ENCODE measurements at regions not wholly inside any gene's neighbourhood (a gene's known extent, or its start where the extent isn't known, plus 50 kb on each side); places are given as distances from the start of the nearest gene placed in this dataset.

GRCh38 chr11:116576526-116576925, 196.3 kb downstream of the BUD13 start:
- ChIA-PET POLR2A (no interaction called here), CTCF (no interaction called here)
- Mint-ChIP-seq H3K27ac (no peak overlapping the region), H3K4me3 (no peak overlapping the region), H3K4me1 (no peaks in the 10 kb centered on the region), H3K36me3 (ENCODE audit: low read depth) (no peaks in the 10 kb centered on the region), H3K27me3 (peaks cover 41% of the 10 kb centered on the region), H3K9me3 (no peaks in the 10 kb centered on the region)
- DNase-seq = no peak

GRCh38 chr11:116567721-116568242, 205.0 kb downstream of the BUD13 start:
- Mint-ChIP-seq H3K4me3 (no peak overlapping the region), H3K27ac (no peak overlapping the region), H3K9me3 (no peaks in the 10 kb centered on the region), H3K36me3 (ENCODE audit: low read depth) (no peaks in the 10 kb centered on the region), H3K4me1 (no peaks in the 10 kb centered on the region), H3K27me3 (no peaks in the 10 kb centered on the region)
- POLR2A ChIA-PET = no interaction called here
- DNase-seq = no peak
- CTCF ChIA-PET = no interaction called here

GRCh38 chr11:116563712-116564047, 209.1 kb downstream of the BUD13 start:
- CTCF ChIA-PET = no interaction called here

GRCh38 chr11:116563028-116563711, 209.6 kb downstream of the BUD13 start:
- Mint-ChIP-seq H3K9me3 (no peaks in the 10 kb centered on the region), H3K4me1 (no peaks in the 10 kb centered on the region), H3K4me3 (no peak overlapping the region), H3K27me3 (no peaks in the 10 kb centered on the region), H3K27ac (no peak overlapping the region), H3K36me3 (ENCODE audit: low read depth) (no peaks in the 10 kb centered on the region)
- ChIA-PET CTCF (no interaction called here), POLR2A (no interaction called here)
- no peak for DNase-seq

More at GRCh38 chr11:116563712-116564047, 209.1 kb downstream of the BUD13 start:
- Mint-ChIP-seq H3K27ac (no peak overlapping the region), H3K4me3 (no peak overlapping the region), H3K36me3 (ENCODE audit: low read depth) (no peaks in the 10 kb centered on the region), H3K9me3 (no peaks in the 10 kb centered on the region), H3K4me1 (no peaks in the 10 kb centered on the region), H3K27me3 (no peaks in the 10 kb centered on the region)
- no peak for DNase-seq
- POLR2A ChIA-PET = no interaction called here

- H3K27me3 Mint-ChIP-seq = peaks cover 4% of the 10 kb centered on the region
- no peaks in the 10 kb centered on the region for H3K36me3 Mint-ChIP-seq (ENCODE audit: low read depth)
- ChIA-PET CTCF (interaction anchor here (1.9 kb wide), 1 partner anchor 9 kb away, joined by 4 read pairs; no protein-coding TSS in a partner anchor), POLR2A (no interaction called here)
- no peaks in the 10 kb centered on the region for H3K9me3 Mint-ChIP-seq
- DNase-seq = no peak
- no peaks in the 10 kb centered on the region for H3K4me1 Mint-ChIP-seq
- no peak overlapping the region for H3K27ac Mint-ChIP-seq
- no peak overlapping the region for H3K4me3 Mint-ChIP-seq
Measured at GRCh38 chr11:116560589-116560988, 212.2 kb downstream of the BUD13 start.

GRCh38 chr11:116558504-116559211, 214.1 kb downstream of the BUD13 start:
- ChIA-PET POLR2A (no interaction called here), CTCF (interaction anchor here (1.1 kb wide), 1 partner anchor 10 kb away, joined by 3 read pairs; no protein-coding TSS in a partner anchor)
- H3K36me3 Mint-ChIP-seq (ENCODE audit: low read depth) = no peaks in the 10 kb centered on the region
- DNase-seq = no peak
- no peaks in the 10 kb centered on the region for H3K9me3 Mint-ChIP-seq
- no peaks in the 10 kb centered on the region for H3K4me1 Mint-ChIP-seq
- no peak overlapping the region for H3K4me3 Mint-ChIP-seq
- peaks cover 4% of the 10 kb centered on the region for H3K27me3 Mint-ChIP-seq
- no peak overlapping the region for H3K27ac Mint-ChIP-seq

- ChIA-PET CTCF (no interaction called here), POLR2A (no interaction called here)
- no peaks in the 10 kb centered on the region for H3K4me1 Mint-ChIP-seq
- no peak for DNase-seq
- no peak overlapping the region for H3K4me3 Mint-ChIP-seq
- H3K27ac Mint-ChIP-seq = no peak overlapping the region
- no peaks in the 10 kb centered on the region for H3K9me3 Mint-ChIP-seq
- H3K36me3 Mint-ChIP-seq (ENCODE audit: low read depth) = no peaks in the 10 kb centered on the region
- peaks cover 4% of the 10 kb centered on the region for H3K27me3 Mint-ChIP-seq
Measured at GRCh38 chr11:116557282-116557681, 215.5 kb downstream of the BUD13 start.

- peaks cover 4% of the 10 kb centered on the region for H3K27me3 Mint-ChIP-seq
- POLR2A ChIA-PET = no interaction called here
- no peak for DNase-seq
- H3K9me3 Mint-ChIP-seq = no peaks in the 10 kb centered on the region
- no peak overlapping the region for H3K27ac Mint-ChIP-seq
- CTCF ChIA-PET = no interaction called here
- no peaks in the 10 kb centered on the region for H3K4me1 Mint-ChIP-seq
- no peaks in the 10 kb centered on the region for H3K36me3 Mint-ChIP-seq (ENCODE audit: low read depth)
- H3K4me3 Mint-ChIP-seq = no peak overlapping the region
Measured at GRCh38 chr11:116556483-116556882, 216.3 kb downstream of the BUD13 start.

GRCh38 chr11:116553482-116553881, 219.3 kb downstream of the BUD13 start:
- ChIA-PET POLR2A (no interaction called here), CTCF (no interaction called here)
- Mint-ChIP-seq H3K4me3 (no peak overlapping the region), H3K9me3 (no peaks in the 10 kb centered on the region), H3K4me1 (no peaks in the 10 kb centered on the region), H3K27me3 (peaks cover 4% of the 10 kb centered on the region), H3K36me3 (ENCODE audit: low read depth) (no peaks in the 10 kb centered on the region), H3K27ac (peak overlapping the region; percentile 52)
- DNase-seq = no peak

GRCh38 chr11:116551576-116551975, 221.2 kb downstream of the BUD13 start:
- no peak for DNase-seq
- no peak overlapping the region for H3K27ac Mint-ChIP-seq
- ChIA-PET CTCF (no interaction called here), POLR2A (no interaction called here)
- no peaks in the 10 kb centered on the region for H3K4me1 Mint-ChIP-seq
- H3K27me3 Mint-ChIP-seq = peaks cover 2% of the 10 kb centered on the region
- no peaks in the 10 kb centered on the region for H3K36me3 Mint-ChIP-seq (ENCODE audit: low read depth)
- no peaks in the 10 kb centered on the region for H3K9me3 Mint-ChIP-seq
- no peak overlapping the region for H3K4me3 Mint-ChIP-seq

- POLR2A ChIA-PET = no interaction called here
- Mint-ChIP-seq H3K4me1 (no peaks in the 10 kb centered on the region), H3K4me3 (no peak overlapping the region), H3K27ac (no peak overlapping the region), H3K9me3 (no peaks in the 10 kb centered on the region), H3K27me3 (no peaks in the 10 kb centered on the region), H3K36me3 (ENCODE audit: low read depth) (no peaks in the 10 kb centered on the region)
- no peak for DNase-seq
- CTCF ChIA-PET = interaction anchor here (1.6 kb wide), 1 partner anchor 11 kb away, joined by 3 read pairs; no protein-coding TSS in a partner anchor
Measured at GRCh38 chr11:116548256-116548655, 224.5 kb downstream of the BUD13 start.

- no peak for DNase-seq
- H3K36me3 Mint-ChIP-seq (ENCODE audit: low read depth) = no peaks in the 10 kb centered on the region
- H3K9me3 Mint-ChIP-seq = no peaks in the 10 kb centered on the region
- no peak overlapping the region for H3K27ac Mint-ChIP-seq
- H3K4me1 Mint-ChIP-seq = no peaks in the 10 kb centered on the region
- H3K27me3 Mint-ChIP-seq = no peaks in the 10 kb centered on the region
- no peak overlapping the region for H3K4me3 Mint-ChIP-seq
- POLR2A ChIA-PET = no interaction called here
- CTCF ChIA-PET = no interaction called here
Measured at GRCh38 chr11:116547571-116547970, 225.2 kb downstream of the BUD13 start.

GRCh38 chr11:116545912-116546311, 226.9 kb downstream of the BUD13 start:
- DNase-seq = no peak
- Mint-ChIP-seq H3K9me3 (no peaks in the 10 kb centered on the region), H3K36me3 (ENCODE audit: low read depth) (no peaks in the 10 kb centered on the region), H3K27ac (no peak overlapping the region), H3K4me1 (no peaks in the 10 kb centered on the region), H3K4me3 (no peak overlapping the region), H3K27me3 (no peaks in the 10 kb centered on the region)
- CTCF ChIA-PET = no interaction called here
- POLR2A ChIA-PET = no interaction called here

- Mint-ChIP-seq H3K27ac (no peak overlapping the region), H3K4me1 (no peaks in the 10 kb centered on the region), H3K36me3 (ENCODE audit: low read depth) (no peaks in the 10 kb centered on the region), H3K4me3 (no peak overlapping the region), H3K9me3 (no peaks in the 10 kb centered on the region), H3K27me3 (no peaks in the 10 kb centered on the region)
- POLR2A ChIA-PET = no interaction called here
- CTCF ChIA-PET = no interaction called here
- no peak for DNase-seq
Measured at GRCh38 chr11:116544721-116545120, 228.1 kb downstream of the BUD13 start.

Data from activated CD4-positive, alpha-beta T cell treated with anti-CD3 and anti-CD28 coated beads, Interleukin-2, amount 10 ng/mL, durations not matched to agents 7 days and 5 days (primary cell).